ENCODE measurements at regions not wholly inside any gene's neighbourhood (a gene's known extent, or its start where the extent isn't known, plus 50 kb on each side); places are given as distances from the start of the nearest gene placed in this dataset.

DNA sequence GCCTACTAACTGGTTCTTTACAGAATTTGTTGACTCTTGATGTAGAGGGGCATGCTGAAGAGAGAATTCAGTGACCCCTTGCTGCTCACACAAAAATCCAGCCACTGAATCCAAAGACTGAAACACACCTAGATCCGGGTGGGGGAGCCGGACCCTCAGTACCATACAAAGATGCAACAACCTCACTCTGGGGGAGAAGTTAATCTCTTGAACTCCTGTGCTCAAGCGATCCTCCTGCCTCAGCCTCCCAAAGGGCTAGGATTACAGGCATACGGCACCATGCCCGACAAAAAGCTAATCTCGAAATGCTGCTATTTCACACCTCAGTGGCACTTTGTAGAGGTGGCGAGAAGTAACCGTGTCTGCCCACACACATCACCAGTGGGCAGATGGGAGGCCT, 88.8 kb upstream of the HELT start:
- TF ChIP-seq POLR2A (IDR thresholded peaks at IDR 0.05; ENCODE audit: low read depth, low read length): no peak
- no peak for TF ChIP-seq SPI1 (IDR thresholded peaks at IDR 0.05; ENCODE audit: low read depth, low read length)
- TF ChIP-seq POU2F2 (IDR thresholded peaks at IDR 0.05; ENCODE audit: low read depth, low read length): no peak
- no peak for TF ChIP-seq POLR2AphosphoS5 (IDR thresholded peaks at IDR 0.05; ENCODE audit: low read depth, low read length)
- no peak for TF ChIP-seq PAX5 (IDR thresholded peaks at IDR 0.05; ENCODE audit: insufficient read depth, low read length, severe bottlenecking)
- TF ChIP-seq TAF1 (IDR thresholded peaks at IDR 0.05; ENCODE audit: low read depth, low read length): no peak
- DNase-seq (ENCODE audit: insufficient read length, low spot score) (no peak), FAIRE-seq (no peak)

DNA sequence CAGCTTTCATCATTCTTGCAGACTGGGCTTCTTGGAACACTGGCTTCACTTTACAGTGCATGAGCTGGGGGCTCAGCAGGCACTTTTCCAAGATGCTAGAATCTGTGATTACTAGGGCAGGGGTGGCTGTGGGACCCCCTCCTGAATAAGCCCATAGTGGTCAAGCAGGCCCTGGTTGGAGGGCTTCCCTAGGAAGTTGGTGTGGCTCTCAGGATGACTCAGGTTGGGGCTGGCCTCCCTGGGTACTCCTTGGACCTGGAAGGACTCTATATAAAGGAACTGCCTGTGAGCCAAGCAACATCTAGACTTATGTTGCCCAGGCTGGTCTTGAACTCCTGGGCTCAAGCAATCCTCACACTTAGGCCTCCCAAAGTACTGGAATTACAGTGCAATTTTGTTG, 88.3 kb upstream of the HELT start:
- no peak for FAIRE-seq
- no peak for DNase-seq (ENCODE audit: insufficient read length, low spot score)
- TF ChIP-seq PAX5 (IDR thresholded peaks at IDR 0.05; ENCODE audit: insufficient read depth, low read length, severe bottlenecking): no peak
- TF ChIP-seq POU2F2 (IDR thresholded peaks at IDR 0.05; ENCODE audit: low read depth, low read length): no peak
- no peak for TF ChIP-seq POLR2AphosphoS5 (IDR thresholded peaks at IDR 0.05; ENCODE audit: low read depth, low read length)
- no peak for TF ChIP-seq POLR2A (IDR thresholded peaks at IDR 0.05; ENCODE audit: low read depth, low read length)
- no peak for TF ChIP-seq TAF1 (IDR thresholded peaks at IDR 0.05; ENCODE audit: low read depth, low read length)
- TF ChIP-seq SPI1 (IDR thresholded peaks at IDR 0.05; ENCODE audit: low read depth, low read length): no peak

DNA sequence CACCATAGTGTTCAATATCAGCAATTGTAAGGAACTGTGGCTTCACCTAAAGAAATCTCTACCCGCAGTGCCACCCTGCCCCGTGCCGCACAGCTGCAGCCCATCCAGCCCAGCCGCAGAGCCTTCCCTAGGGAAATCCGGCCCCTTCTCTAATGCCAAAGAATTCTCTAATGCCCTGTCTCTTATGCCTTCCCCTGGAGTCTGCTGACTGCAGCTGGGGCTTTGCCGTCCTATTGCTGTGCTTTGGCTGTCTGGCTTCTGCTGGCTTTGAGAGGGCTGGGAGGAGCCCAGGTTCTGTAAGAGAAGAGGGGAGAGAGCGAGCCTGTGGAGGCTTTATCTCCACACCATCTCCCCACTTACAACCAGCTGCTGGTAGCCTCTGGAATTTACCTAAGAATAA, 85.9 kb upstream of the HELT start:
- FAIRE-seq (no peak), DNase-seq (ENCODE audit: insufficient read length, low spot score) (no peak)
- no peak for TF ChIP-seq POLR2A (IDR thresholded peaks at IDR 0.05; ENCODE audit: low read depth, low read length)
- no peak for TF ChIP-seq POU2F2 (IDR thresholded peaks at IDR 0.05; ENCODE audit: low read depth, low read length)
- TF ChIP-seq POLR2AphosphoS5 (IDR thresholded peaks at IDR 0.05; ENCODE audit: low read depth, low read length): no peak
- TF ChIP-seq PAX5 (IDR thresholded peaks at IDR 0.05; ENCODE audit: insufficient read depth, low read length, severe bottlenecking): no peak
- TF ChIP-seq SPI1 (IDR thresholded peaks at IDR 0.05; ENCODE audit: low read depth, low read length): no peak
- no peak for TF ChIP-seq TAF1 (IDR thresholded peaks at IDR 0.05; ENCODE audit: low read depth, low read length)

DNA sequence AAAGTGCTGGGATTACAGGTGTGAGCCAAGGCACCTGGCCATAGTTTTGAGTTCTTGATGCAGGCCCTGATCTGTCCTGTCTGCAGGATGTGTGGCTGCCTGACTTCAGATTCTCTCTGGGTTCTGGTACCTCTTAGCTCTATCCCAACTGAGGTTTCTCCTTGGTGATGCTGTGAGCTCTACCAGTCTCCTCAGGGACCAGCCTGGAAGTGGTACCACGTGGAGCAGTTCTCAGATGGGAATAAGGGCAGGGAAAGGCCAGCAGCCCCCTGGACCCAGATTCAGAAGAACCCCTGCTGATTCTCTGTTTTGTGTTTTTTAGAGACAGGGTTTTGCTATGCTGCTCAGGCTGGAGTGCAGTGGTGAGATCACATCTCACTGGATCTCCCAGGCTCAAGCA, 85.0 kb upstream of the HELT start:
- FAIRE-seq (no peak), DNase-seq (ENCODE audit: insufficient read length, low spot score) (no peak)
- TF ChIP-seq POLR2A (IDR thresholded peaks at IDR 0.05; ENCODE audit: low read depth, low read length) (no peak), SPI1 (IDR thresholded peaks at IDR 0.05; ENCODE audit: low read depth, low read length) (no peak), POU2F2 (IDR thresholded peaks at IDR 0.05; ENCODE audit: low read depth, low read length) (no peak), POLR2AphosphoS5 (IDR thresholded peaks at IDR 0.05; ENCODE audit: low read depth, low read length) (no peak), TAF1 (IDR thresholded peaks at IDR 0.05; ENCODE audit: low read depth, low read length) (no peak), PAX5 (IDR thresholded peaks at IDR 0.05; ENCODE audit: insufficient read depth, low read length, severe bottlenecking) (no peak)

DNA sequence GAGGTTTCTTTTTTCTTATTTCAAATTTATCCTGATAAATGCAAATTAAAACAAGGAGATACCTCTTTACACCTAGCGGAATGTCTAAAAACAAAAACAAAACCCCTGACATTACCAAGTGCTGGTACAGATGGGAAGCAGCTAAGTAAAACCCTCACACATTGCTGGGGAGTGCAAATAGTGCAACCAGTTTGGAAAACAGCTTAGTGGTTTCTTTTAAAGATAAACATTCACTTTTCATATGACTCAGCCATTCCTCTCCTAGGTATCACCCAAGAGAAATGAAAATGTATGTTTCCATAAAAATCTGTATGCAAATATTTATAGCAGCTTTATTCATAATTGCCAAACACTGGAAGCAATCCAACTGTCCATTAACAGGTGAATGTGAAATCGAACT, 84.1 kb upstream of the HELT start:
- DNase-seq (ENCODE audit: insufficient read length, low spot score) (no peak), FAIRE-seq (no peak)
- TF ChIP-seq PAX5 (IDR thresholded peaks at IDR 0.05; ENCODE audit: insufficient read depth, low read length, severe bottlenecking) (no peak), POU2F2 (IDR thresholded peaks at IDR 0.05; ENCODE audit: low read depth, low read length) (no peak), SPI1 (IDR thresholded peaks at IDR 0.05; ENCODE audit: low read depth, low read length) (no peak), POLR2AphosphoS5 (IDR thresholded peaks at IDR 0.05; ENCODE audit: low read depth, low read length) (no peak), POLR2A (IDR thresholded peaks at IDR 0.05; ENCODE audit: low read depth, low read length) (no peak), TAF1 (IDR thresholded peaks at IDR 0.05; ENCODE audit: low read depth, low read length) (no peak)

DNA sequence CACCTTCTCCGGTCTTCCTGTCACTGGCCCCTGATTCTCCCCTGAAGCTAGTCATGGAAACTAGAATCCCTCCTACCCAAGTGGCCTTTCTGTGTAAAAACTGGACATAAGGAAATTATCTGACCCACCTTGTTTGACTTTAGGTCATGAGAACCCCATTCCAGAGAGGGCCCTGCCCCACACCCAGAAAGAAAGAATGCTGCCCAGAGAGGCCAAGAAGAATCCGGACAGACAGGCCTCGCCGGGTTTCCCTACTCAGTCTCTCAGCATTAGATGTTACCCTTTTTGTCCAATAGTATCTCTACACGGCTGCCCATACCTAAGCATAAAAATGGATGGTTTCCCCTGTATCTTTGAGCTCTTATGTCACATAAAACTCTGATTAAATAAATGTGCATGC, 83.3 kb upstream of the HELT start:
- no peak for TF ChIP-seq PAX5 (IDR thresholded peaks at IDR 0.05; ENCODE audit: insufficient read depth, low read length, severe bottlenecking)
- TF ChIP-seq POLR2AphosphoS5 (IDR thresholded peaks at IDR 0.05; ENCODE audit: low read depth, low read length): no peak
- TF ChIP-seq POU2F2 (IDR thresholded peaks at IDR 0.05; ENCODE audit: low read depth, low read length): no peak
- TF ChIP-seq POLR2A (IDR thresholded peaks at IDR 0.05; ENCODE audit: low read depth, low read length): no peak
- TF ChIP-seq TAF1 (IDR thresholded peaks at IDR 0.05; ENCODE audit: low read depth, low read length): no peak
- TF ChIP-seq SPI1 (IDR thresholded peaks at IDR 0.05; ENCODE audit: low read depth, low read length): no peak
- no peak for DNase-seq (ENCODE audit: insufficient read length, low spot score)
- FAIRE-seq: no peak

DNA sequence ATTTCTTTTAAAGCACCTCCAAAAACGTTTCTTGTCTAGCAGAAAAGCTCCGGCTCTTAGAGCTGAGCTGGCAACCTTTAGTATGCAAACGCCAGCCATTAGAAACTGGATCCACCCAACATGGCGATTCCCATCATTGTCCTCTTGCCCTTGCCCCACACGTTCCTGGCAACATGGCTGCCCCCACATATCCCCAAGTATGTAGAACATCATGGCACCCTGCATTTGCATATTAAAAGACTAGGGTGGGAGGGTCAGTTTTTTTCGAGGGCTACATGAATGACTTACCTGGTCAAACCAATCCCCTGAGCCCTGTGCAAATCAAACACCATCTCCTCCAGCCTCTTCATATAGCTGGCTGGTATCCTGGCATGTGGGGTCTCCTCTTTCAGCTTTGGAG, 82.2 kb upstream of the HELT start:
- no peak for DNase-seq (ENCODE audit: insufficient read length, low spot score)
- TF ChIP-seq SPI1 (IDR thresholded peaks at IDR 0.05; ENCODE audit: low read depth, low read length): no peak
- TF ChIP-seq POLR2A (IDR thresholded peaks at IDR 0.05; ENCODE audit: low read depth, low read length): no peak
- no peak for TF ChIP-seq TAF1 (IDR thresholded peaks at IDR 0.05; ENCODE audit: low read depth, low read length)
- no peak for TF ChIP-seq PAX5 (IDR thresholded peaks at IDR 0.05; ENCODE audit: insufficient read depth, low read length, severe bottlenecking)
- no peak for TF ChIP-seq POU2F2 (IDR thresholded peaks at IDR 0.05; ENCODE audit: low read depth, low read length)
- TF ChIP-seq POLR2AphosphoS5 (IDR thresholded peaks at IDR 0.05; ENCODE audit: low read depth, low read length): no peak
- FAIRE-seq: no peak

DNA sequence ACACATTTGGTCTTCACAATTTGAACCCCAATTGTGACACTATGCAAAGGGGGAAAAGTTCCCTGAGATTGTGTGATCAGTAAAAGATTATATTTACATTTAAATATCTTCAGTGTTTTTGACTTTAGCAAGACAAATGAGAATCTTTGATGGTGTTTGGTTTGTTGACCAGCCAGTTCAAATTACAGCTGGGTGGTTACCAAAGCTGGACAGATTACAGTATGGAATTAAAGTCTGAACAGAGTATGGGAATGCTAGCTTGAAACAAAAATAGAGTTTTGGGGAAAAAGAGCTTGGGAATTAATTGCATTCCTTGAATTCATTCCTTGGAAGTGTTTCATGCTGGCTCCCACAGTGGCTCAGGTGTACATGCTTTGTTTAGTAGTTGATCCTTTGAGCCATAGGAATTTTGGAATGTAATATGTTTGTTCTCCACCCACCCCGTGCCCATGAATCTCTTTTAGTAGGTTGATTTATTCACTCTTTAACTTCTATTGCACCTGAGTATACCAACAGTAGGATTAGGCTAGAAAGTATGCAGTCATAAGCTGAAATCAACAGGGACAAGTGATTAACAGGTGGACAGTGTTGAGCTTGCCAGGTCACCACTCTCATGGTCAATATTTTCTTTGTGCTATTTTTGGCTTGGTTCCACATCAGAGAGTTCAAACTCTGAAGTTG, 81.1 kb upstream of the HELT start:
- DNase-seq (ENCODE audit: insufficient read length, low spot score) (no peak), FAIRE-seq (no peak)
- no peak for TF ChIP-seq SPI1 (IDR thresholded peaks at IDR 0.05; ENCODE audit: low read depth, low read length)
- TF ChIP-seq TAF1 (IDR thresholded peaks at IDR 0.05; ENCODE audit: low read depth, low read length): no peak
- no peak for TF ChIP-seq POU2F2 (IDR thresholded peaks at IDR 0.05; ENCODE audit: low read depth, low read length)
- no peak for TF ChIP-seq POLR2A (IDR thresholded peaks at IDR 0.05; ENCODE audit: low read depth, low read length)
- TF ChIP-seq POLR2AphosphoS5 (IDR thresholded peaks at IDR 0.05; ENCODE audit: low read depth, low read length): no peak
- TF ChIP-seq PAX5 (IDR thresholded peaks at IDR 0.05; ENCODE audit: insufficient read depth, low read length, severe bottlenecking): no peak

DNA sequence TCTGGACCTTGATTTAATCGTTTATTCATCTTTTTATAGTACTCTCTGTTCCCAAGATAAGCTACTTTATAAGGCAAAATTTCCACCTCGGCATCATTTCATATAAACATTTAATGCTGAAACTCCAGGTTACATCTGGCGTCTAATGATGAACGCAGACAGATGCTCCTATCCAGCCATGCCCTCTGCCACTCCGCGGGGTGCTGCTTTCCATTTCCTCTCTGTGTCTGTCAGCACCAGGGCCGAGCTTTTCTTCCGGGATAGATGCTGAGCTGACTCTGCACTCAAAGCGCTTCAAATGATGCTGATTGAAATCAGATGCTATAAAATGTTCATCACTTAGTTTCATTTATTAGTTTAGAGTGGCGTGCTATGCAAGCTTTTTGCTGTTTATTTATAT, 80.5 kb upstream of the HELT start:
- TF ChIP-seq SPI1 (IDR thresholded peaks at IDR 0.05; ENCODE audit: low read depth, low read length) (no peak), POLR2AphosphoS5 (IDR thresholded peaks at IDR 0.05; ENCODE audit: low read depth, low read length) (no peak), TAF1 (IDR thresholded peaks at IDR 0.05; ENCODE audit: low read depth, low read length) (no peak), POLR2A (IDR thresholded peaks at IDR 0.05; ENCODE audit: low read depth, low read length) (no peak), POU2F2 (IDR thresholded peaks at IDR 0.05; ENCODE audit: low read depth, low read length) (no peak), PAX5 (IDR thresholded peaks at IDR 0.05; ENCODE audit: insufficient read depth, low read length, severe bottlenecking) (no peak)
- FAIRE-seq (no peak), DNase-seq (ENCODE audit: insufficient read length, low spot score) (no peak)

All from GM12891 (cell line).